HG03575 (cell line): ENCODE measurements at regions not wholly inside any gene's neighbourhood (a gene's known extent, or its start where the extent isn't known, plus 50 kb on each side); places are given as distances from the start of the nearest gene placed in this dataset.
"Not testable (repeated sequence)": the region's sequence is repeated elsewhere in the genome, so short reads cannot be mapped to it uniquely, and the experiment has no call there.

Experiments used
- ATAC-seq: cut with Tn5 transposase; IDR thresholded peaks from one replicate; pipeline ENCODE4 v1.9.1; 2021; ENCODE audit not compliant: unreplicated experiment, insufficient number of reproducible peaks, low FRiP score; ENCODE audit errors: extremely low read depth

GRCh38 chr1:143660354-143660941 is 311.3 kb downstream of the FAM72C start:
- no peak for ATAC-seq

GRCh38 chr1:143653429-143653802 is 318.4 kb downstream of the FAM72C start:
- ATAC-seq = no peak

- no peak for ATAC-seq
Observed at GRCh38 chr1:143652744-143653428, 318.9 kb downstream of the FAM72C start.

GRCh38 chr1:143652187-143652586 is 319.6 kb downstream of the FAM72C start:
- ATAC-seq = no peak

GRCh38 chr1:143651350-143651992 is 320.3 kb downstream of the FAM72C start:
- ATAC-seq = no peak

GRCh38 chr1:143644035-143644434 is 327.8 kb downstream of the FAM72C start:
- ATAC-seq = not testable (repeated sequence)

GRCh38 chr1:143643148-143643885 is 328.5 kb downstream of the FAM72C start:
- ATAC-seq = no peak

GRCh38 chr1:143625886-143626285 is 345.9 kb downstream of the FAM72C start:
- no peak for ATAC-seq

GRCh38 chr1:143619851-143620250 is 351.9 kb downstream of the FAM72C start:
- no peak for ATAC-seq

GRCh38 chr1:143611159-143611558 is 360.6 kb downstream of the FAM72C start:
- ATAC-seq = no peak

- ATAC-seq = no peak
Observed at GRCh38 chr1:143610196-143610595, 361.6 kb downstream of the FAM72C start.

GRCh38 chr1:143604887-143605286 is 366.9 kb downstream of the FAM72C start:
- ATAC-seq = no peak

GRCh38 chr1:143584508-143584907 is 387.3 kb downstream of the FAM72C start:
- ATAC-seq = no peak

- no peak for ATAC-seq
Observed at GRCh38 chr1:143574891-143575520, 396.8 kb downstream of the FAM72C start.

GRCh38 chr1:143572661-143573060 is 399.1 kb downstream of the FAM72C start:
- not testable (repeated sequence) for ATAC-seq

- ATAC-seq = not testable (repeated sequence)
Observed at GRCh38 chr1:143563761-143564160, 408.0 kb downstream of the FAM72C start.

GRCh38 chr1:143553627-143554026 is 418.2 kb downstream of the FAM72C start:
- no peak for ATAC-seq

GRCh38 chr1:143504703-143505102 is 467.1 kb downstream of the FAM72C start:
- ATAC-seq = not testable (repeated sequence)

- ATAC-seq = not testable (repeated sequence)
Observed at GRCh38 chr1:143504080-143504479, 467.7 kb downstream of the FAM72C start.
